ENCODE measurements at regions not wholly inside any gene's neighbourhood (a gene's known extent, or its start where the extent isn't known, plus 50 kb on each side); places are given as distances from the start of the nearest gene placed in this dataset.
"Not testable (repeated sequence)": the region's sequence is repeated elsewhere in the genome, so short reads cannot be mapped to it uniquely, and the experiment has no call there.

- H3K9me3 Mint-ChIP-seq = peaks cover 7% of the 10 kb centered on the region
- no peaks in the 10 kb centered on the region for H3K4me1 Mint-ChIP-seq
- no peak for ATAC-seq
- no peaks in the 10 kb centered on the region for H3K36me3 Mint-ChIP-seq
- H3K27me3 Mint-ChIP-seq = peaks cover 33% of the 10 kb centered on the region
- no peak overlapping the region for H3K27ac Mint-ChIP-seq
- no peak overlapping the region for H3K4me3 Mint-ChIP-seq
Measured at GRCh38 chr10:9244864-9245263, 1190.4 kb downstream of the GATA3 start.

- Mint-ChIP-seq H3K9me3 (peaks cover 6% of the 10 kb centered on the region), H3K4me3 (no peak overlapping the region), H3K27ac (no peak overlapping the region), H3K36me3 (no peaks in the 10 kb centered on the region), H3K27me3 (peaks cover 20% of the 10 kb centered on the region), H3K4me1 (no peaks in the 10 kb centered on the region)
- ATAC-seq = no peak
Measured at GRCh38 chr10:9253121-9253520, 1198.6 kb downstream of the GATA3 start.

- Mint-ChIP-seq H3K36me3 (no peaks in the 10 kb centered on the region), H3K4me3 (no peak overlapping the region), H3K27me3 (peaks cover 9% of the 10 kb centered on the region), H3K4me1 (no peaks in the 10 kb centered on the region), H3K27ac (no peak overlapping the region), H3K9me3 (peaks cover 3% of the 10 kb centered on the region)
- ATAC-seq = no peak
Measured at GRCh38 chr10:9254353-9254752, 1199.9 kb downstream of the GATA3 start.

GRCh38 chr10:9260690-9261089 lies 1206.2 kb downstream of the GATA3 start:
- peaks cover 17% of the 10 kb centered on the region for H3K27me3 Mint-ChIP-seq
- H3K27ac Mint-ChIP-seq = no peak overlapping the region
- no peaks in the 10 kb centered on the region for H3K36me3 Mint-ChIP-seq
- H3K4me3 Mint-ChIP-seq = no peak overlapping the region
- no peaks in the 10 kb centered on the region for H3K9me3 Mint-ChIP-seq
- ATAC-seq = no peak
- H3K4me1 Mint-ChIP-seq = no peaks in the 10 kb centered on the region

GRCh38 chr10:9262770-9263169 lies 1208.3 kb downstream of the GATA3 start:
- Mint-ChIP-seq H3K4me1 (no peaks in the 10 kb centered on the region), H3K4me3 (no peak overlapping the region), H3K9me3 (no peaks in the 10 kb centered on the region), H3K36me3 (no peaks in the 10 kb centered on the region), H3K27me3 (peaks cover 9% of the 10 kb centered on the region), H3K27ac (no peak overlapping the region)
- ATAC-seq = no peak

- no peak for ATAC-seq
- Mint-ChIP-seq H3K36me3 (no peaks in the 10 kb centered on the region), H3K27me3 (peaks cover 13% of the 10 kb centered on the region), H3K27ac (no peak overlapping the region), H3K4me3 (no peak overlapping the region), H3K4me1 (no peaks in the 10 kb centered on the region), H3K9me3 (no peaks in the 10 kb centered on the region)
Measured at GRCh38 chr10:9268176-9268575, 1213.7 kb downstream of the GATA3 start.

GRCh38 chr10:9273126-9273833 lies 1218.8 kb downstream of the GATA3 start:
- not testable (repeated sequence) for H3K4me1 Mint-ChIP-seq, H3K27ac Mint-ChIP-seq, H3K36me3 Mint-ChIP-seq, H3K27me3 Mint-ChIP-seq, H3K4me3 Mint-ChIP-seq, H3K9me3 Mint-ChIP-seq
- ATAC-seq = peak; percentile 57

GRCh38 chr10:9274206-9274755 lies 1219.8 kb downstream of the GATA3 start:
- H3K4me1 Mint-ChIP-seq = no peaks in the 10 kb centered on the region
- H3K4me3 Mint-ChIP-seq = no peak overlapping the region
- no peaks in the 10 kb centered on the region for H3K36me3 Mint-ChIP-seq
- no peaks in the 10 kb centered on the region for H3K9me3 Mint-ChIP-seq
- ATAC-seq = no peak
- peaks cover 7% of the 10 kb centered on the region for H3K27me3 Mint-ChIP-seq
- H3K27ac Mint-ChIP-seq = no peak overlapping the region

- no peaks in the 10 kb centered on the region for H3K9me3 Mint-ChIP-seq
- H3K27ac Mint-ChIP-seq = no peak overlapping the region
- H3K36me3 Mint-ChIP-seq = no peaks in the 10 kb centered on the region
- peaks cover 7% of the 10 kb centered on the region for H3K27me3 Mint-ChIP-seq
- H3K4me3 Mint-ChIP-seq = no peak overlapping the region
- no peaks in the 10 kb centered on the region for H3K4me1 Mint-ChIP-seq
- ATAC-seq = no peak
Measured at GRCh38 chr10:9275861-9276260, 1221.4 kb downstream of the GATA3 start.

GRCh38 chr10:9285690-9286089 lies 1231.2 kb downstream of the GATA3 start:
- no peaks in the 10 kb centered on the region for H3K4me1 Mint-ChIP-seq
- H3K27ac Mint-ChIP-seq = no peak overlapping the region
- no peak overlapping the region for H3K4me3 Mint-ChIP-seq
- H3K36me3 Mint-ChIP-seq = no peaks in the 10 kb centered on the region
- peaks cover 23% of the 10 kb centered on the region for H3K27me3 Mint-ChIP-seq
- H3K9me3 Mint-ChIP-seq = no peaks in the 10 kb centered on the region
- no peak for ATAC-seq

- Mint-ChIP-seq H3K4me1 (no peaks in the 10 kb centered on the region), H3K27me3 (peaks cover 13% of the 10 kb centered on the region), H3K4me3 (no peak overlapping the region), H3K9me3 (no peaks in the 10 kb centered on the region), H3K27ac (no peak overlapping the region), H3K36me3 (no peaks in the 10 kb centered on the region)
- ATAC-seq = no peak
Measured at GRCh38 chr10:9289811-9290210, 1235.3 kb downstream of the GATA3 start.

GRCh38 chr10:9291081-9291480 lies 1236.6 kb downstream of the GATA3 start:
- ATAC-seq = no peak
- H3K27me3 Mint-ChIP-seq = peaks cover 13% of the 10 kb centered on the region
- H3K4me1 Mint-ChIP-seq = no peaks in the 10 kb centered on the region
- H3K36me3 Mint-ChIP-seq = no peaks in the 10 kb centered on the region
- H3K9me3 Mint-ChIP-seq = no peaks in the 10 kb centered on the region
- H3K27ac Mint-ChIP-seq = no peak overlapping the region
- H3K4me3 Mint-ChIP-seq = no peak overlapping the region

- Mint-ChIP-seq H3K27ac (no peak overlapping the region), H3K36me3 (no peaks in the 10 kb centered on the region), H3K4me1 (no peaks in the 10 kb centered on the region), H3K9me3 (no peaks in the 10 kb centered on the region), H3K27me3 (no peaks in the 10 kb centered on the region), H3K4me3 (no peak overlapping the region)
- no peak for ATAC-seq
Measured at GRCh38 chr10:9294132-9294663, 1239.7 kb downstream of the GATA3 start.

GRCh38 chr10:9294865-9295264 lies 1240.4 kb downstream of the GATA3 start:
- ATAC-seq = peak; percentile 62
- Mint-ChIP-seq H3K4me3 (no peak overlapping the region), H3K4me1 (no peaks in the 10 kb centered on the region), H3K9me3 (no peaks in the 10 kb centered on the region), H3K27me3 (no peaks in the 10 kb centered on the region), H3K27ac (no peak overlapping the region), H3K36me3 (no peaks in the 10 kb centered on the region)

GRCh38 chr10:9296190-9296589 lies 1241.7 kb downstream of the GATA3 start:
- no peak for ATAC-seq
- no peaks in the 10 kb centered on the region for H3K36me3 Mint-ChIP-seq
- no peaks in the 10 kb centered on the region for H3K9me3 Mint-ChIP-seq
- H3K27ac Mint-ChIP-seq = no peak overlapping the region
- H3K27me3 Mint-ChIP-seq = no peaks in the 10 kb centered on the region
- no peak overlapping the region for H3K4me3 Mint-ChIP-seq
- H3K4me1 Mint-ChIP-seq = no peaks in the 10 kb centered on the region

- H3K9me3 Mint-ChIP-seq = no peaks in the 10 kb centered on the region
- H3K36me3 Mint-ChIP-seq = no peaks in the 10 kb centered on the region
- H3K4me1 Mint-ChIP-seq = no peaks in the 10 kb centered on the region
- no peak for ATAC-seq
- H3K4me3 Mint-ChIP-seq = no peak overlapping the region
- no peak overlapping the region for H3K27ac Mint-ChIP-seq
- H3K27me3 Mint-ChIP-seq = no peaks in the 10 kb centered on the region
Measured at GRCh38 chr10:9297580-9297979, 1243.1 kb downstream of the GATA3 start.

Measured in stimulated activated memory B cell treated with anti-CD40 and anti-IgM and Interleukin-4, amounts not matched to agents 10 μg/mL and 1 μg/mL and 100 μg/mL, for 72 hours (primary cell).